ENCODE measurements at regions not wholly inside any gene's neighbourhood (a gene's known extent, or its start where the extent isn't known, plus 50 kb on each side); places are given as distances from the start of the nearest gene placed in this dataset.

DNA sequence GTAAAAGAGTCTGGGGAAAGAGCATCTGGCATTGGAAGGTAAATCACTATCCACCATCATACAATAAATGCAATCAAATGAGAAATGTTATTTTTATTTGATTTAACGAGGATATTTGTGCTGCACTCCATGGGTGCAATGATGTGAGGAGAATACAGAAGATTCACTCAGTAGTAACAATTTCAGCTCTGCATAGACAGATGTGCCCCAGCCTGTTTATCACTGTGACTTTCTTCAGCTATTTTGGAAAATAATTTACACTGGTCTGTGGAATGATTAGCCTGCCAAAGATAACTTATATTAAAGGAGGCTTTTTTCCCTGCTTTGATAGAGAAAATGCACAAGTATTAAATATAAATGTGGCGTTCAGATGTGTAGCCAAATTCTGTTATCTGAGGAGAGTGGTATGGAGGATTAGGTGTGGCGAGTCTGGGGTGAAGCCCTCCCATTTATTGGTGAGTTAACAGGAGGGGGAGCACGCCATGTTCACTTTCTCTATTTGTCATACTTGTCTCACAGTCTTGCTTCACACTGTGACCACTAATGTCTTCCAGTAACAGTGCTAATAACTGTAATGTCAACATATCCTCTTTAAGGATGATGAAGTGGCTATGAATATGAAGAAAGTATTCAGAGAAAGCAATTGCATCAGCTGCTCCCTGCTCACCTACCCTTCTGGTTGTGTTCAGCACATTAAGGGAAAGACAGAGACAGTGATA is 645.6 kb downstream of the MMUT start:
- DNase-seq (ENCODE audit: low spot score in 2 of 2), result no peak
- Histone ChIP-seq H3K4me3 (no peak overlapping the region), H3K27ac (no peak overlapping the region), H3K9me3 (no peaks in the 10 kb centered on the region), H3K4me1 (no peaks in the 10 kb centered on the region), H3K27me3 (no peaks in the 10 kb centered on the region), H3K36me3 (no peaks in the 10 kb centered on the region)
- intact Hi-C loops (cut with DNase I; ENCODE audit: low total_unique reads), result no loop called here
- TF ChIP-seq, protein P1, sequence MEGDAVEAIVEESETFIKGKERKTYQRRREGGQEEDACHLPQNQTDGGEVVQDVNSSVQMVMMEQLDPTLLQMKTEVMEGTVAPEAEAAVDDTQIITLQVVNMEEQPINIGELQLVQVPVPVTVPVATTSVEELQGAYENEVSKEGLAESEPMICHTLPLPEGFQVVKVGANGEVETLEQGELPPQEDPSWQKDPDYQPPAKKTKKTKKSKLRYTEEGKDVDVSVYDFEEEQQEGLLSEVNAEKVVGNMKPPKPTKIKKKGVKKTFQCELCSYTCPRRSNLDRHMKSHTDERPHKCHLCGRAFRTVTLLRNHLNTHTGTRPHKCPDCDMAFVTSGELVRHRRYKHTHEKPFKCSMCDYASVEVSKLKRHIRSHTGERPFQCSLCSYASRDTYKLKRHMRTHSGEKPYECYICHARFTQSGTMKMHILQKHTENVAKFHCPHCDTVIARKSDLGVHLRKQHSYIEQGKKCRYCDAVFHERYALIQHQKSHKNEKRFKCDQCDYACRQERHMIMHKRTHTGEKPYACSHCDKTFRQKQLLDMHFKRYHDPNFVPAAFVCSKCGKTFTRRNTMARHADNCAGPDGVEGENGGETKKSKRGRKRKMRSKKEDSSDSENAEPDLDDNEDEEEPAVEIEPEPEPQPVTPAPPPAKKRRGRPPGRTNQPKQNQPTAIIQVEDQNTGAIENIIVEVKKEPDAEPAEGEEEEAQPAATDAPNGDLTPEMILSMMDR (IDR thresholded peaks at IDR 0.05), result no peak
- TF ChIP-seq POLR2AphosphoS5 (IDR thresholded peaks at IDR 0.05), result no peak
- no peak for TF ChIP-seq POLR2A (IDR thresholded peaks at IDR 0.05)

DNA sequence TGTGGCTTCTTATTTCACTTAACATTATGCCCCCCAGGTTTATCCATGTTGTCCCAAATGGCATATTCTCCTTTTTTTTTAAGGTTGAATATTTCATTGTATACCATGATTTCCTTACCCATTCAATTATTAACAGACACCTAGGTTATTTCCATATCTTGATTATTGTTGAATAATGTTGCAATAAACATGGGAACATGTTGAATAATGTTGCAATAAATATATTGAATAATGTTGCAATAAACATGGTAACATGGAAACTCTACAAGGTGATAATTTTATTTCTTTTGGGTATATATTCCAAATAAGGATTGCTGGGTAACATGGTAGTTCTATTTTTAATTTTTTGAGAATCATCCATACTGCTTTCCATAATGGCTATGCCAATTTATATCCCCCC is 648.1 kb downstream of the MMUT start:
- H3K4me1 ChIP-seq, result no peaks in the 10 kb centered on the region
- no peaks in the 10 kb centered on the region for H3K9me3 ChIP-seq
- no peaks in the 10 kb centered on the region for H3K27me3 ChIP-seq
- intact Hi-C loops (cut with DNase I; ENCODE audit: low total_unique reads), result no loop called here
- H3K27ac ChIP-seq, result no peak overlapping the region
- H3K36me3 ChIP-seq, result no peaks in the 10 kb centered on the region
- H3K4me3 ChIP-seq, result no peak overlapping the region
- DNase-seq (ENCODE audit: low spot score in 2 of 2), result no peak
- TF ChIP-seq, protein P1 (IDR thresholded peaks at IDR 0.05), result no peak

DNA sequence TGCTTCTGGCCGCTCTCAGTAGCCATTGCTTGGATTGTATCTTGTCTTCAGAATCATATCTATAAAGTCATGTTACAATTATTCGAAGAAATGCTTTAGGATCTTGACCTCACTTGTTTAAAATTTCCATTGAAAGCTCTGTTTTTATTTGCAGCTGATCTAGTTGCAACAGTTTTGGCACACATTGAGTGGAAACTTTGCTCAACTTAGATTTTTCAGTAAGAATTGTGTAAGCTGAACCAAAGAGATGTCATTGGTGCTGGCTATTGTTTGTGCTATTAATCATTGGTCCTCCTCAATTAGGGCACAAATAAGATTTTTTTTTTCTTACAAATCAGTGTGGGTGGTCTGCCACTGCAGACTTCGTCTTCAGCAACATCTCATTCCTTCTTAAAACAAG is 649.2 kb downstream of the MMUT start:
- no peaks in the 10 kb centered on the region for H3K4me1 ChIP-seq
- H3K36me3 ChIP-seq, result no peaks in the 10 kb centered on the region
- intact Hi-C loops (cut with DNase I; ENCODE audit: low total_unique reads), result no loop called here
- no peaks in the 10 kb centered on the region for H3K9me3 ChIP-seq
- DNase-seq (ENCODE audit: low spot score in 2 of 2), result no peak
- no peak overlapping the region for H3K4me3 ChIP-seq
- TF ChIP-seq POLR2AphosphoS5 (IDR thresholded peaks at IDR 0.05) (no peak), POLR2A (IDR thresholded peaks at IDR 0.05) (no peak)
- TF ChIP-seq, protein P1 (IDR thresholded peaks at IDR 0.05), result no peak
- H3K27me3 ChIP-seq, result no peaks in the 10 kb centered on the region
- no peak overlapping the region for H3K27ac ChIP-seq

DNA sequence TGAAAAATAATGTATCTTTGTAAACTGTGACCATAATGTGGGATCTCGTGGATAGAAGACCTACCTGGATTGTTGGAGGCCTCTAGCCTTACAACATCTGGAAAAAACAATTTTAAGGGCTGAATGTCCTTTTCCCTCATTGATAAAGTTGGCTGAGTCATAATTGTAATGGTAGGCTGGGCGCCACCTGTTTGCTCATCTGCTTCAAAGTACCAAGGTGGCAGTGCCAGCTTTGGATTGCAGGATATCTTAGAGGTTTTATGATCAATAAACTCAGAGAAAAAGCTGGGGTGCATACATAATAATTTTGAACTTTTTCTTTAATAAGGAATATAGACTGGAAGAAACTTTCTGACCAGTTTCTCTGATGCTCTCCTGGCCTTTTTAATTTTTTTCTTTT is 653.4 kb downstream of the MMUT start:
- no peak overlapping the region for H3K27ac ChIP-seq
- no peaks in the 10 kb centered on the region for H3K27me3 ChIP-seq
- intact Hi-C loops (cut with DNase I; ENCODE audit: low total_unique reads), result no loop called here
- no peaks in the 10 kb centered on the region for H3K36me3 ChIP-seq
- no peak overlapping the region for H3K4me3 ChIP-seq
- H3K9me3 ChIP-seq, result no peaks in the 10 kb centered on the region
- H3K4me1 ChIP-seq, result no peaks in the 10 kb centered on the region
- DNase-seq (ENCODE audit: low spot score in 2 of 2), result no peak
- TF ChIP-seq POLR2A (IDR thresholded peaks at IDR 0.05) (no peak), POLR2AphosphoS5 (IDR thresholded peaks at IDR 0.05) (no peak)
- TF ChIP-seq, protein P1 (IDR thresholded peaks at IDR 0.05), result no peak

DNA sequence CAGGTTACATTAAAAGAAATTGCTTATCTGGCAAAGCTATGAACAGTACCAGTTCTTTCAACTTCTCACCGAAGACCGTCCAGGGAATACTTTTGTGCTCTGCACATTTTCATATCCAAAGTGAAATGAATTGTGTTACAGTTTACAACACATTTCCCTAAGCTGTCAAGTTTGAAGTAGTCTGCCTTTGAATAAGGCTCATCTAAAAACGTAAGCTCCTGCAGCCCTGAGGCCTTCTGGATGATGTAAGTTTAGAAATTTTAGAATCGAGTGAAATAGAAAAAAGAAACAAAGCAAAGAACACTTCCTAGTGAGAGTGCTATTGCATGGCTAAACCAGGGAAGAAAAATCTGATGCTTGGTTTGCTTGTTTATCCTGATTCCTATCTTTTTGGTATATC is 653.8 kb downstream of the MMUT start:
- Histone ChIP-seq H3K27me3 (no peaks in the 10 kb centered on the region), H3K27ac (no peak overlapping the region), H3K4me1 (no peaks in the 10 kb centered on the region), H3K4me3 (no peak overlapping the region), H3K36me3 (no peaks in the 10 kb centered on the region), H3K9me3 (no peaks in the 10 kb centered on the region)
- TF ChIP-seq, protein P1 (IDR thresholded peaks at IDR 0.05), result no peak
- no peak for TF ChIP-seq POLR2AphosphoS5 (IDR thresholded peaks at IDR 0.05)
- no peak for TF ChIP-seq POLR2A (IDR thresholded peaks at IDR 0.05)
- intact Hi-C loops (cut with DNase I; ENCODE audit: low total_unique reads), result no loop called here
- no peak for DNase-seq (ENCODE audit: low spot score in 2 of 2)
